GM12865 (cell line): ENCODE measurements at regions not wholly inside any gene's neighbourhood (a gene's known extent, or its start where the extent isn't known, plus 50 kb on each side); places are given as distances from the start of the nearest gene placed in this dataset.

Experiments
- DNase-seq: peaks from one replicate; pipeline ENCODE4 v3.0.0; 2010; ENCODE audit warnings: low read depth
- H3K4me3 ChIP-seq: 2 replicates; pipeline ENCODE4 v1.5.1; 2011; ENCODE audit warnings: mild to moderate bottlenecking, low read depth, low read length, control low read depth
- CTCF ChIP-seq: IDR thresholded peaks from 2 replicates; pipeline ENCODE4 v1.5.1; 2011; ENCODE audit warnings: low read length, control low read depth, low read depth, inconsistent platforms; ENCODE audit not compliant: insufficient read depth; ENCODE audit errors: missing control alignments

DNA sequence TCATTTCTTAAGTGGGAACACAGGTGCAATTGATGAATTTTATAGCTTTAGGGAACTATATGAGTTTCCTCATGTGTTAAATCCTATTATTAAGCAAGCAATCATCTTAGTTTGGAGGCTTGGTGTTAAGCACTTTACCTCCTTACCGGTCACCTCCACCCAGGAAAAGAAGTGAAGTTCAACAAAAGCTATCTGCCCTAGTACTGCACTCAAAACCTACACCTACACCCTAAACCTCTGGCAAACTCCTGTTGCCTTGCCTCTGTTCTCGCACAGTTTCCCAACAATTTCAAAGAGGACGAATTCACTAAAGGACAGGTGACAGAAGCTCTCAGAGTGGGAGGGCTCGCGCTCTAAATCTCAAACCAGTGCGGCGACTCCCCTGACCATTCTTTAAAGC, 85.7 kb upstream of the TENT5D start:
- no peak for TF ChIP-seq CTCF
- no peak for DNase-seq
- H3K4me3 ChIP-seq, result no peak overlapping the region

GRCh38 chrX:80335062-80335830, 85.0 kb upstream of the TENT5D start:
- no peak overlapping the region for H3K4me3 ChIP-seq
- TF ChIP-seq CTCF, result no peak
- no peak for DNase-seq

GRCh38 chrX:80354966-80355465, 65.2 kb upstream of the TENT5D start:
- DNase-seq, result no peak
- no peak overlapping the region for H3K4me3 ChIP-seq
- TF ChIP-seq CTCF, result no peak
